ENCODE measurements at regions not wholly inside any gene's neighbourhood (a gene's known extent, or its start where the extent isn't known, plus 50 kb on each side); places are given as distances from the start of the nearest gene placed in this dataset.

DNA sequence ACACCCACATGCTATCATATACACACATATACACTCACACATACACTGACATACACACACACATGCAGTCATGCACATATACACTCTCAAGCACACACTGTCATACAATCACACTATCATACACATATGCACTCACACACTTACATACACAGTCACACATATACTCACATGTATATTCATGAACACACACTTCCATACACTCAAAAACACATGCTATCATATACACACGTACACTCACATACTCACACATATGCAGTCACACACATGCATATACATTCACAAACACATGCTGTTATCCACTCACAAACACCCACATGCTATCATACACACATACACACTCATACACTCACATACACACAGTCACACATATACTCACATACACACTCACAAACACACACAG is 71.0 kb upstream of the PLXNA4 start:
- CTCF ChIA-PET: no interaction called here
- H3K9me3 ChIP-seq (ENCODE audit: control insufficient read depth in 1 of 2, insufficient read depth in 1 of 2, low read depth in 1 of 2, low read length in 2 of 2): no peaks in the 10 kb centered on the region
- intact Hi-C loops (cut with micrococcal nuclease): no loop called here

More for the DNA sequence above, 71.0 kb upstream of the PLXNA4 start:
- no peak overlapping the region for H3K27ac ChIP-seq (ENCODE audit: low read depth, low read length)
- no peaks in the 10 kb centered on the region for H3K79me2 ChIP-seq (ENCODE audit: insufficient read depth, low read length)
- POLR2A ChIA-PET: no interaction called here
- H3K36me3 ChIP-seq (ENCODE audit: control insufficient read depth in 1 of 2, insufficient read depth in 2 of 2, low read length in 2 of 2): no peaks in the 10 kb centered on the region
- RAD21 ChIA-PET (ENCODE audit: low non-redundant PET in 1 of 2, low total read pairs in 2 of 2, uncharacterized antibody in 2 of 2, unreplicated experiment in 2 of 2): no interaction called here
- no peaks in the 10 kb centered on the region for H4K20me1 ChIP-seq (ENCODE audit: insufficient read depth)
- TF ChIP-seq SIN3A (IDR thresholded peaks at IDR 0.05; ENCODE audit: low read depth): no peak
- TF ChIP-seq RAD21 (IDR thresholded peaks at IDR 0.05; ENCODE audit: low read depth): no peak
- TF ChIP-seq EGR1 (IDR thresholded peaks at IDR 0.05; ENCODE audit: low read depth): no peak
- TF ChIP-seq, protein P1, sequence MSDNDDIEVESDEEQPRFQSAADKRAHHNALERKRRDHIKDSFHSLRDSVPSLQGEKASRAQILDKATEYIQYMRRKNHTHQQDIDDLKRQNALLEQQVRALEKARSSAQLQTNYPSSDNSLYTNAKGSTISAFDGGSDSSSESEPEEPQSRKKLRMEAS (IDR thresholded peaks at IDR 0.05): no peak
- no peak for TF ChIP-seq SRF (IDR thresholded peaks at IDR 0.05; ENCODE audit: low read depth)
- no peak for TF ChIP-seq YY1 (IDR thresholded peaks at IDR 0.05; ENCODE audit: extremely low read depth, insufficient replicate concordance, low read depth, low read length)
- no peak for TF ChIP-seq POLR2A (IDR thresholded peaks at IDR 0.05; ENCODE audit: borderline replicate concordance, extremely low read depth, insufficient read depth, insufficient read length)
- no peak for TF ChIP-seq TCF7L2 (IDR thresholded peaks at IDR 0.05; ENCODE audit: borderline replicate concordance, extremely low read depth, insufficient read depth, insufficient read length)
- no peak for TF ChIP-seq ZFX (IDR thresholded peaks at IDR 0.05)
- TF ChIP-seq, protein P2, sequence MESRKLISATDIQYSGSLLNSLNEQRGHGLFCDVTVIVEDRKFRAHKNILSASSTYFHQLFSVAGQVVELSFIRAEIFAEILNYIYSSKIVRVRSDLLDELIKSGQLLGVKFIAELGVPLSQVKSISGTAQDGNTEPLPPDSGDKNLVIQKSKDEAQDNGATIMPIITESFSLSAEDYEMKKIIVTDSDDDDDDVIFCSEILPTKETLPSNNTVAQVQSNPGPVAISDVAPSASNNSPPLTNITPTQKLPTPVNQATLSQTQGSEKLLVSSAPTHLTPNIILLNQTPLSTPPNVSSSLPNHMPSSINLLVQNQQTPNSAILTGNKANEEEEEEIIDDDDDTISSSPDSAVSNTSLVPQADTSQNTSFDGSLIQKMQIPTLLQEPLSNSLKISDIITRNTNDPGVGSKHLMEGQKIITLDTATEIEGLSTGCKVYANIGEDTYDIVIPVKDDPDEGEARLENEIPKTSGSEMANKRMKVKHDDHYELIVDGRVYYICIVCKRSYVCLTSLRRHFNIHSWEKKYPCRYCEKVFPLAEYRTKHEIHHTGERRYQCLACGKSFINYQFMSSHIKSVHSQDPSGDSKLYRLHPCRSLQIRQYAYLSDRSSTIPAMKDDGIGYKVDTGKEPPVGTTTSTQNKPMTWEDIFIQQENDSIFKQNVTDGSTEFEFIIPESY (IDR thresholded peaks at IDR 0.05; ENCODE audit: extremely low read depth, insufficient replicate concordance, low read length): no peak
- TF ChIP-seq SP1 (IDR thresholded peaks at IDR 0.05; ENCODE audit: low read depth): no peak
- no peak for TF ChIP-seq EZH2phosphoT487 (IDR thresholded peaks at IDR 0.05; ENCODE audit: borderline replicate concordance)
- H3K9me2 ChIP-seq (ENCODE audit: insufficient read depth): no peaks in the 10 kb centered on the region
- peaks cover 6% of the 10 kb centered on the region; the same call in 1 of the 2 replicates for H3K27me3 ChIP-seq (ENCODE audit: insufficient read depth, low read length)
- H3K4me2 ChIP-seq (ENCODE audit: low read length): no peak overlapping the region
- no peak for DNase-seq (ENCODE audit: low read depth, low spot score)
- H3K4me3 ChIP-seq (replicated peaks in 1 of 2; ENCODE audit: low read depth in 1 of 2, low read length in 2 of 2): no peak overlapping the region
- H3K9ac ChIP-seq (ENCODE audit: low read length): no peak overlapping the region
- ATAC-seq: no peak
- H2AFZ ChIP-seq (ENCODE audit: low read depth, low read length, poor library complexity, severe bottlenecking): no peak overlapping the region
- BruUV-seq (replicated peaks): no TSS peak
- 0 out of 4 replicates have a peak, but pooled peaks cover 0 to 2% of the 10 kb centered on the region in 2 experiments for H3K4me1 ChIP-seq (ENCODE audit: control insufficient read depth in 1 of 2, insufficient read depth in 2 of 2, low read length in 2 of 2)
